WERI-Rb-1 (cell line): ENCODE measurements at regions not wholly inside any gene's neighbourhood (a gene's known extent, or its start where the extent isn't known, plus 50 kb on each side); places are given as distances from the start of the nearest gene placed in this dataset.

Experiments
- DNase-seq: peaks from one replicate; pipeline ENCODE4 v3.0.0-alpha.2; 2020
- H3K27ac ChIP-seq: fragments of 250-450 bp; sonication (Bioruptor Pico); 2 replicates; pipeline ENCODE4 v1.5.1; 2020; ENCODE audit warnings: mild to moderate bottlenecking, moderate library complexity
- H3K27me3 ChIP-seq: fragments of 250-450 bp; sonication (Bioruptor Pico); 2 replicates; pipeline ENCODE4 v1.5.1; 2021; ENCODE audit warnings: mild to moderate bottlenecking, low read depth, moderate library complexity; ENCODE audit not compliant: insufficient read depth, severe bottlenecking
- H3K36me3 ChIP-seq: fragments of 250-450 bp; sonication (Bioruptor Pico); 2 replicates; pipeline ENCODE4 v1.5.1; 2020; ENCODE audit warnings: mild to moderate bottlenecking, moderate library complexity
- H3K4me3 ChIP-seq: 2 replicates; pipeline ENCODE4 v1.5.1; 2011; ENCODE audit warnings: low read depth, mild to moderate bottlenecking, control low read depth, low read length
- H3K9me3 ChIP-seq: fragments of 250-450 bp; sonication (Bioruptor Pico); 2 replicates; pipeline ENCODE4 v1.5.1; 2021; ENCODE audit warnings: mild to moderate bottlenecking, moderate library complexity; ENCODE audit not compliant: severe bottlenecking
- TF ChIP-seq, protein P1 (sequence below): IDR thresholded peaks from 2 replicates; pipeline ENCODE4 v1.5.1; 2011; ENCODE audit warnings: low read depth, mild to moderate bottlenecking, control low read depth, inconsistent platforms, low read length

DNA sequence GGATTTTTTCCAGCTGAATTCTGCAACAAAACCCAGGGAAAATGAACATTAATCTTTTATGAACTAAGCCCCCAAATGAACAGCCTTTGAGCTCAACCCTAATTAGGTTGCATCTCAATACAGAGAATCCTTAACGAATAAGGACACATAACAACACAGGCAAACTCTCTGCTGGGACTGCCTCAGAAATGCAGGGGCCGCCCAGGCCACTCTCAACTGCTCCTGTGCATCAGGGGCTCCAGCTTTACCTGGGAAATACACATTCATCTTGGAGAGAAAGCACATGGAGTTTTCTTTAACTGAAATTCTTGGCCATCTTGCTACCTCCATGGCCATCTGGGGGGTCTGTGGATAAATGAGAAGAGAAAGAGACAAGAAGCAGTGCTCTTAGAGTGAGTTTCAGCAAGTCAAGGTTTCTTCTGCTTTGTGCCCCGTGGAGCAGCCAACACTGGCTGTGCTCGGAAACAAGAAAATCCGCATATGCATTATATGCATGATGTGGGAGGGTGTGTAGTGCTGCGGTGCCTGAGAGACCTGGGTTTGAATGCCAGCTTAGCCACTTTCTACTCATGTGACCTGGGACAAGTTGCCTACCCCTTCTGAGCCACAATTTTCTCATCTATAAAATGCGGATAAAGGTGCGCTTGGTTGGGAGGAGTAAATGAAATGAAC, 81.9 kb upstream of the RCN1 start:
- H3K27me3 ChIP-seq: peaks cover 39% of the 10 kb centered on the region
- H3K27ac ChIP-seq: no peak overlapping the region
- no peak for DNase-seq
- H3K36me3 ChIP-seq: no peaks in the 10 kb centered on the region
- H3K9me3 ChIP-seq: no peaks in the 10 kb centered on the region
- H3K4me3 ChIP-seq: no peak overlapping the region
- TF ChIP-seq, protein P1, sequence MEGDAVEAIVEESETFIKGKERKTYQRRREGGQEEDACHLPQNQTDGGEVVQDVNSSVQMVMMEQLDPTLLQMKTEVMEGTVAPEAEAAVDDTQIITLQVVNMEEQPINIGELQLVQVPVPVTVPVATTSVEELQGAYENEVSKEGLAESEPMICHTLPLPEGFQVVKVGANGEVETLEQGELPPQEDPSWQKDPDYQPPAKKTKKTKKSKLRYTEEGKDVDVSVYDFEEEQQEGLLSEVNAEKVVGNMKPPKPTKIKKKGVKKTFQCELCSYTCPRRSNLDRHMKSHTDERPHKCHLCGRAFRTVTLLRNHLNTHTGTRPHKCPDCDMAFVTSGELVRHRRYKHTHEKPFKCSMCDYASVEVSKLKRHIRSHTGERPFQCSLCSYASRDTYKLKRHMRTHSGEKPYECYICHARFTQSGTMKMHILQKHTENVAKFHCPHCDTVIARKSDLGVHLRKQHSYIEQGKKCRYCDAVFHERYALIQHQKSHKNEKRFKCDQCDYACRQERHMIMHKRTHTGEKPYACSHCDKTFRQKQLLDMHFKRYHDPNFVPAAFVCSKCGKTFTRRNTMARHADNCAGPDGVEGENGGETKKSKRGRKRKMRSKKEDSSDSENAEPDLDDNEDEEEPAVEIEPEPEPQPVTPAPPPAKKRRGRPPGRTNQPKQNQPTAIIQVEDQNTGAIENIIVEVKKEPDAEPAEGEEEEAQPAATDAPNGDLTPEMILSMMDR: no peak

DNA sequence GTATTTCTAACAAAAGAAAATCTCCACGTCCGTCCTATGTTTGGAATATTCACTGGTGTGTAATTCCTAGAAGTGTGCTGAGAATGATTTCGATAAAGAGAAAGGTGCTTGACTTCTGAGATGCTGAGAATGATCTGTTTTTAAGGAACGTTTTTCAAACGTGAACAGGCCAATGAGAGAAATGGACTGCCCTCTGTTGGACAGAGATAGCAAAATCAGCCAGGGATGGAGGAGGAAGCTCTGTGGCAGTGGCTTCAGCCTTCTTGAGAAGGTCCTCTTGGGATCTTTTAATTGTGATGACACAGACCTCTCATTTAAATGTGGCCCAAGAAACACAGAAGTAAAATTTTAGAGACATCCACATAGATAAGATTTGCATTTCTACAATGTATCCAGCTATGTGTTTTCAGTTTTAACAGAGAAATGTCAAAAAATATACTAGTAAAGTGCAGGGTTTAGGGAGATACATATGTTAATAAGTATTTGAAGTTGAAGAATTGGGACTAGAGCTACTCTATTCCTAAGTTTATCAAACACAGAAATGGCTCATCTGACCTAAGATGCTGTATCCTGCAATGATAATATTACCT, 84.0 kb upstream of the RCN1 start:
- TF ChIP-seq, protein P1: peak; percentile 75
- Histone ChIP-seq H3K9me3 (no peaks in the 10 kb centered on the region), H3K4me3 (no peak overlapping the region), H3K36me3 (no peaks in the 10 kb centered on the region), H3K27me3 (peaks cover 33% of the 10 kb centered on the region), H3K27ac (no peak overlapping the region)
- DNase-seq: peak; percentile 18

DNA sequence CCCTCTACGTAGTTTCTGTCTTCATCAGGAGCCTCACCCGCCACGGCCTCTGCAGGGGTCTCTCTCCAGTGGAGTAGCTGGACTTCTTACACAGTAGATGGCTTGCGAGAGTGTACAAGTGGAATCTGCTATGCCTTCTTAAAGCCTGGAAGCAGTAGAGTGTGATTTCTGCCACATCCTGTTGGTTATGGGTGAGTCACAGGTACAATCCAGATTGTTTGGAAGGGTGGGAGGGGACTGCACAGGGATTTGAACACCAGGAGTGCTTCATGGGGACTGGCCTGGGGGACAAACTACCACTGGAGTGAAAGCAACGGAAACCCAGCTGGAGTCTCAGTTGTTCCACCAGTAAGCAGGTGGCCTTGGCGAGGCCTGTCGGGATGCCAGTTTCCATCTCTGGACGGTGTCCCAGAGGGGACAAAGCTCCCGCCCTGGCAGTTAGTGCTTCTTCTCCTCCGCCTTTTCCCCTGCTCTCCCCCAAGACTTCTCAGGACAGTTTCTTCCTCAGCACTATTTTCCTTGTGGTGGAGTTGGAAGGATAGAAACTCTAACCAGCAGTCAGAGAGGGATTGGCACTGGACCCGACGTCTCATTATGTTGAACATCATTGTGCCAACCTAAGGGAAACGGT, 85.0 kb upstream of the RCN1 start:
- Histone ChIP-seq H3K27ac (no peak overlapping the region), H3K27me3 (peaks cover 35% of the 10 kb centered on the region), H3K9me3 (no peaks in the 10 kb centered on the region), H3K4me3 (no peak overlapping the region), H3K36me3 (no peaks in the 10 kb centered on the region)
- TF ChIP-seq, protein P1: no peak
- no peak for DNase-seq

DNA sequence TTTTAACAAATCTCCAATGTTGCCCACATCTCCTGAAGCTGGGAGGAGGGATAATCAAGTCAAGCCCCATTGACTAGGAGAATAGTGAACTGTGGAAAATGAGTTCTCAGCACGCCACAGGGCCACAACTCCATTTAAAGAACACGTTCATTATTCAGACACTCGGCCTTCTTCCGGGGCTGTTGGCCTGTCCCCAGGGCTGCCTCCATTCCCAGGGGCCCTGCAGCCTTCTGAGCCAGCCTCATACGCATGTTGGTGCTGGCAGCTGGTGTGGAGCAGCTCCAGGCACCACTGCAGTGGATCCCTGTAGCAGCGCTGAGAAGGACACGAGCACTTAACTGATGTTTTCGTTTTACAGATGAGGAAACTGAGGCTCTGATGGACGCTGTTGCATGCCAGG, 87.5 kb upstream of the RCN1 start:
- no peaks in the 10 kb centered on the region for H3K9me3 ChIP-seq
- no peak overlapping the region for H3K27ac ChIP-seq
- no peaks in the 10 kb centered on the region for H3K36me3 ChIP-seq
- H3K4me3 ChIP-seq: no peak overlapping the region
- DNase-seq: no peak
- TF ChIP-seq, protein P1: no peak
- peaks cover 42% of the 10 kb centered on the region for H3K27me3 ChIP-seq

DNA sequence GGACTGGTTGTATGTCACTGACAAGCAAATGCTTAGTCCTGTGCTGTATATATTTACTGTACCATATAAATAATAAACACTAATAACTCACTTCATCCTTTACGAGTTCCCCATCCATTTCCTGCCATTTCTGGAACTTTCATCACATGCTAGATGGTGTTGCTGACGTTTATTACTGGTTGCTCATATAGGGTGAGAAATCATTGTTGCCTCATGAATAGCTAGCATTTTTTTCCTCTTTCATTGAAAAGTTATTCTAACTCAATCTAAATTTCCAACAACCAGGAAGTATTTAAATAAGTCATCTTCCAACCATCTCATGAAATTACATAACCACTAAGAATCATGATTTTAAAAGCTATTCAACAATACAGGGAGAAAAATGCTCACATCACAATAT, 88.6 kb upstream of the RCN1 start:
- TF ChIP-seq, protein P1: no peak
- Histone ChIP-seq H3K36me3 (no peaks in the 10 kb centered on the region), H3K27me3 (peaks cover 38% of the 10 kb centered on the region), H3K9me3 (no peaks in the 10 kb centered on the region), H3K4me3 (no peak overlapping the region), H3K27ac (no peak overlapping the region)
- DNase-seq: no peak
